Epithelial cell of esophagus (primary cell): ENCODE measurements at regions not wholly inside any gene's neighbourhood (a gene's known extent, or its start where the extent isn't known, plus 50 kb on each side); places are given as distances from the start of the nearest gene placed in this dataset.

ENCODE experiments used
- DNase-seq: peaks from one replicate; pipeline ENCODE4 v3.0.0; 2010; ENCODE audit warnings: low read depth
- H3K4me3 ChIP-seq: 2 replicates; pipeline ENCODE4 v1.5.1; 2011; ENCODE audit warnings: mild to moderate bottlenecking, low read length, control low read depth
- TF ChIP-seq, protein P1 (sequence below): IDR thresholded peaks from 2 replicates; pipeline ENCODE4 v1.5.1; 2011; ENCODE audit warnings: low read depth, mild to moderate bottlenecking, low read length, control low read depth, inconsistent platforms; ENCODE audit not compliant: insufficient read depth; ENCODE audit errors: missing control alignments

GRCh38 chr2:167386694-167387093, 498.4 kb downstream of the XIRP2 start:
- H3K4me3 ChIP-seq: no peak overlapping the region
- TF ChIP-seq, protein P1, sequence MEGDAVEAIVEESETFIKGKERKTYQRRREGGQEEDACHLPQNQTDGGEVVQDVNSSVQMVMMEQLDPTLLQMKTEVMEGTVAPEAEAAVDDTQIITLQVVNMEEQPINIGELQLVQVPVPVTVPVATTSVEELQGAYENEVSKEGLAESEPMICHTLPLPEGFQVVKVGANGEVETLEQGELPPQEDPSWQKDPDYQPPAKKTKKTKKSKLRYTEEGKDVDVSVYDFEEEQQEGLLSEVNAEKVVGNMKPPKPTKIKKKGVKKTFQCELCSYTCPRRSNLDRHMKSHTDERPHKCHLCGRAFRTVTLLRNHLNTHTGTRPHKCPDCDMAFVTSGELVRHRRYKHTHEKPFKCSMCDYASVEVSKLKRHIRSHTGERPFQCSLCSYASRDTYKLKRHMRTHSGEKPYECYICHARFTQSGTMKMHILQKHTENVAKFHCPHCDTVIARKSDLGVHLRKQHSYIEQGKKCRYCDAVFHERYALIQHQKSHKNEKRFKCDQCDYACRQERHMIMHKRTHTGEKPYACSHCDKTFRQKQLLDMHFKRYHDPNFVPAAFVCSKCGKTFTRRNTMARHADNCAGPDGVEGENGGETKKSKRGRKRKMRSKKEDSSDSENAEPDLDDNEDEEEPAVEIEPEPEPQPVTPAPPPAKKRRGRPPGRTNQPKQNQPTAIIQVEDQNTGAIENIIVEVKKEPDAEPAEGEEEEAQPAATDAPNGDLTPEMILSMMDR: no peak
- no peak for DNase-seq

DNA sequence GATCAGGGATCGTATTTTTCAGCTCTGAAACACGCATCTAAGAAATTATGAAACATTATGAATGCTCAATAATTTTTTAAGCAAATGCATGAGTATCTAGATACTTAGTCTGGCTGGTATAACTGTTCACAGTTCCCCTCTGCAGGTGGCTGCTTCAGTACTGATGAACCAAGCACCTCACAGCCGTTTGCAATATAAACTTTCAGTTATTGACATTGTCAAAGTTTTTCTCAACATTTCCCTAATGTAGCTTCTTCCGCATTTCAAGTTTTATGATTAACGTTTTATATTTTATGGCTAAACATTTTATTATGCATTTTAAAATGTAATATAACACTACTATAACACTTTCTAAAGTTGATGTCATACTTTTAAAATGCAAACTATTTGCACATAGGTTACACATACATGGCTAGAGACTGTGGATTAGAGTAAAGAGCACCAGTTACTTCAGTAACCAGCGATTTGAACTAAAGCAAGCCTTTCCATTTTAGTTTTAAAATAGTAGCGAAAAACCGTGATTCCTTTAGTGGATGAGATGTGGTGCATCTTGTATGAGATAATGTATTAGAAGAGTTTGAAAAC, 495.4 kb downstream of the XIRP2 start:
- TF ChIP-seq, protein P1: no peak
- no peak overlapping the region for H3K4me3 ChIP-seq
- no peak for DNase-seq

GRCh38 chr2:167381349-167381748, 493.1 kb downstream of the XIRP2 start:
- TF ChIP-seq, protein P1: no peak
- no peak overlapping the region for H3K4me3 ChIP-seq
- no peak for DNase-seq

GRCh38 chr2:167380555-167380954, 492.3 kb downstream of the XIRP2 start:
- no peak for DNase-seq
- TF ChIP-seq, protein P1: no peak
- no peak overlapping the region for H3K4me3 ChIP-seq

GRCh38 chr2:167380094-167380493, 491.8 kb downstream of the XIRP2 start:
- TF ChIP-seq, protein P1: no peak
- DNase-seq: no peak
- H3K4me3 ChIP-seq: no peak overlapping the region

DNA sequence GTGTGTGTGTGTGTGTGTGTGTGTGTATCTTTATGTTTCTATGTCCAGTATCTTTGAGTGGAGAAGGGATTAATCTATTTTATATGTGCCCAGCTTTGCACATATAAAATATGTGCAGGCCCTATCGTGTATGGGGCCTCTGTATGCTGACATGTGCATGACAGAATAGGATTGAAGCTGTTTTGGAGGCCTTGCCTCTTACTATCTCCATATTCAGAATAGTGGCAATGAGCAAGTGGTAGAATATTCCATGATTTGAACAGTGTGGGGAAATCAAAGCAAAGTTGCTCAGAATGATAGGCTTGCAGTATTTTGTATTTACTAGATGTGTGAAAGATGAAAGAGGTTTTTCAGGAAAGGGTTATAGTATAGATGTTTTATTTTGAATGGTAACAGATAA, 480.8 kb downstream of the XIRP2 start:
- DNase-seq: no peak
- TF ChIP-seq, protein P1: no peak
- H3K4me3 ChIP-seq: no peak overlapping the region

DNA sequence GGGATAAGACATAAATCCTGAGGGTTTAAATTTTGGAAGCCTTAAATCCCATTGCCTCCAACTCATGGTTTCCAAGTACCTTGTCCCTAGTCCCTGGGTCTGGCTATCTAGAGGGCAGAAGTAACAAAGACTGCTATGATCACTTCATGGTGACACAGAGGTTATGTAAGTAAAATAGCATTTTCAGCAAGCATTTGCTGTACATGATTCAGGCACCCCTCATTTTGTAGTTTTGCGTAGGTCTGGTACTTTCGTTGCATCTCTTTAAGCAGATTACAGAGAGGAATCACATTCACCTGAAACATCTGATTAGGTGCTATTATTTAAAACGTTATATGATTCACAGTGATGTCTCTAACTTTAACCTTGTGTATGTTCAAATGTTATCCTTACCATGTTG, 480.1 kb downstream of the XIRP2 start:
- H3K4me3 ChIP-seq: no peak overlapping the region
- TF ChIP-seq, protein P1: no peak
- DNase-seq: no peak
